GM19395 (cell line): ENCODE measurements at regions not wholly inside any gene's neighbourhood (a gene's known extent, or its start where the extent isn't known, plus 50 kb on each side); places are given as distances from the start of the nearest gene placed in this dataset.

Experiments used
- ATAC-seq: cut with Tn5 transposase; IDR thresholded peaks from one replicate; pipeline ENCODE4 v1.9.1; 2021; ENCODE audit warnings: mild to moderate bottlenecking, moderate library complexity; ENCODE audit not compliant: unreplicated experiment

DNA sequence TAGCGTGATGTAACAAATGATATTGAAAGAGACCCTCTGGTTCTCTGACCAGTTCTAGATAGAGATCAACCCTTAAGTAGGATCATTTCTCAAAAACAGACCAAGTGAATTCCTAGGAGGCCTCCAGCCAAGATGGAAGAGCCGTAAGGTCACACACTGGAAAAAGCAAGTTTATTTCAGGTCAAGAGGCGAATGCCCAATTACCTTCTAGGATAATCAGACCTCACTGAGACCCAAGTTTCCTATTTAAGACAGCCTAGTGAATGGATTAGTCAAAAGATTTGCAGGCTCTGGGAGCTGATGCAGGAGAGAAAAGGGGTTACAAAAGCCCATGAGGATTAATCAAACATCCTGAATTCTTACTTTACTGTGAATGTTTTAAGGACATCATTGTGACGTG is 486.1 kb upstream of the NRP1 start:
- no peak for ATAC-seq

- ATAC-seq: no peak
Observed at GRCh38 chr10:33819206-33819605, 484.7 kb upstream of the NRP1 start.

GRCh38 chr10:33818343-33818742 is 483.9 kb upstream of the NRP1 start:
- ATAC-seq: no peak

DNA sequence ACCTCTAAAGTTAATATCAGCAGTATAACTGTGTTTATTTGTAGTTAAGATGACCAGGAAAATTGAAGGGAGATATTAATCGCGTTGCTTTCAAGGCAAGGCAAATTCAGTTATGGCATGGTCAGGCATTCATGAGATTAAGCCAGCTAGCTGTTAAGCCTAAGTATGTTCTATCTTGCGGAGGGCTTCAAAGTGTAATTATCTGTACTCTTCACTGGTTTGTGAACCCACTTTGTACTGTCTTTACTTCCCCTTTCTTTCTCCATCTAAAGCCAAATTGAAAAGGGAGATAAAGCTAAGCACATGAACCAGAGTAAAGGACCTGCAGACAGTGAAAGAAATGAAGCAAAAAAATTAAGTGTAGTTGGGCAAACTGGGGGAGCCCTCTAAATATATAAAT is 483.1 kb upstream of the NRP1 start:
- no peak for ATAC-seq

DNA sequence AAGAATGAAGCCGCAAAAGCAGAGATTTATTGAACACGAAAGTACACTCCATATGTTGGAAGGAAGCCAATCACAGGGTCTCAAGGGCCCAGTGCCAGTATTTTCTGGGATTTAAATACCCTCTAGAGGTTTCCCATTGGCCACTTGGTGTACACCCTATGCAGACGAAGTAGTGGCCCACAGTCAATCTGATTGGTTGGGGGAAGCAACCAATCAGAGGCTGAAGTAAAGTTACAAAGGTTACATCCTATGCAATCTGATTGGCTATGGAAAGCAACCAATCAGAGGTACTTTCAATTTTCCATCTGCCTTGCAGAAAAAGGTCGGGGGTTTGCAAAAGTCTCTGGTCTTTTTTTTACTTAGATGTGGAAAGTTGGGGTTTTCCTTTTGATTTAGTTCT is 481.3 kb upstream of the NRP1 start:
- ATAC-seq: no peak

GRCh38 chr10:33813871-33814270 is 479.4 kb upstream of the NRP1 start:
- ATAC-seq: no peak

DNA sequence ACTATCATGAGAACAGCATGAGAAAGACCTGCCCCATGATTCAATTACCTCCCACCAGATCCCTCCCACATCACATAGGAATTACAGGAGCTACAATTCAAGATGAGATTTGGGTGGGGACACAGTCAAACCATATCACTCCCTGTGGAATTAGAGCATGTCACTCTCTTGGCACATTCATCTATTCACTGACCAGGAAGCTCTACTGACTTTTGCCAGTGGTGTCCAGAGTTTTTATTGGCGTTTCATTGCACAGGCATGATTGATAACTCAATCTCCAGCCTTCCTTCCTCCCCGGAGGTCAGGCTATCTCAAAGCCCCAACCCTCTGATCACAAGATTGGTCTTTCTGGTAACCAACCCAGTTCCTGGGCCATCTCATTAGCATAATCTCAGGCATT is 478.9 kb upstream of the NRP1 start:
- no peak for ATAC-seq

DNA sequence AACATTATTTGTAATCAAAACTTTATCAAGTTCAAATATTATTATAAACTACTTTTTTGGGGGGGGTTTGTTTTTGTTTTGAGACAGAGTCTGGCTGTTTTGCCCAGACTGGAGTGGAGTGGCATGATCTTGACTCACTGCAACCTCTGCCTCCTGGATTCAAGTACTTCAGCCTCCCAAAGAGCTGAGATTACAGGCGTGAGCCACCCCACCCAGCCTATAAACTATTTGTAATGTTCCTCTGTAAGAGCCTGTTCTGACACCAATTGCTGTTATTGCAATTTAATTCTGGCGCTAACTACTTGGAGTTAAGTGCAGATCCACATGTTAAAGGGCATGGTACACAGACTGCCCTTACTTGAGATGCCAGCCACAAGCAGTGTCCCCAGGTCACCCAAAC is 478.1 kb upstream of the NRP1 start:
- no peak for ATAC-seq

DNA sequence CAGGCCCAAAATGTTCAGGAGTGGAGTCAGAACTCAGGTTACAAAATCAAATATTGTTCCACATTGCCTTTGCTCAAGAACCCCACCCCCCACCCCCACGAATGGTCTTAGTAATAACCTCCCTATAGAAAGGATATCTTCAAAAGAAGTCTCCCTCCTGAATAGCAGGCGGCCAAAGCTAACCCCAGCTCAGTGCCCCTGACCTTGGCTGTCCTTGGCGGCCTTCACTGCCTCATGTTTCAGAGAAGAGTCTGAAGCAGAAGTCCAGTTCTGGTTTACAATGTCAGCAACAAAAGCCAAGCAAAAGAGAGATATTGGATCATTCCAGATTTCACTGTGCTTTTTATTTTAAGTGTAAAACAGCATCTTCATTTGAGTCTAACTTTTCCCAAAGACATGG is 476.5 kb upstream of the NRP1 start:
- ATAC-seq: no peak

- no peak for ATAC-seq
Observed at GRCh38 chr10:33809732-33810131, 475.3 kb upstream of the NRP1 start.

- ATAC-seq: no peak
Observed at GRCh38 chr10:33808475-33808874, 474.0 kb upstream of the NRP1 start.

GRCh38 chr10:33807531-33808359 is 473.3 kb upstream of the NRP1 start:
- no peak for ATAC-seq

DNA sequence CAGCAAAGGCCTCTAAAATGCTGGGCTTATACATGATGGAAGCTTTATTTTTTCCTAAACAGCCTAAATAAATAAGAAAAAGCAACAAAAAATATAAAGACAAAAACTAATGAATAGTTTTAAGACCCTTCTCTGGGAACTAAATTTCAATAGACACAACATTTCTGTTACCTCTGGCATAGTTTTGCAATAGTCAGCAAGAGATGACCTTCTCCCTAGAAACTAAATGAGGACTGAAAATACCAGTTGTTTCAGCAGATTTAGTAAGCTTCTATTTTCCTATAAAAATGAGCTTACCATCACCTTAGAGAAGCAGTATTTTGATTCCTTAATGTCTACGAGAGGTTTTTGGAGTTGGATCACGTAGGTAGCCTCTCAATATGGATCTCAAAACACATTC is 471.4 kb upstream of the NRP1 start:
- no peak for ATAC-seq

DNA sequence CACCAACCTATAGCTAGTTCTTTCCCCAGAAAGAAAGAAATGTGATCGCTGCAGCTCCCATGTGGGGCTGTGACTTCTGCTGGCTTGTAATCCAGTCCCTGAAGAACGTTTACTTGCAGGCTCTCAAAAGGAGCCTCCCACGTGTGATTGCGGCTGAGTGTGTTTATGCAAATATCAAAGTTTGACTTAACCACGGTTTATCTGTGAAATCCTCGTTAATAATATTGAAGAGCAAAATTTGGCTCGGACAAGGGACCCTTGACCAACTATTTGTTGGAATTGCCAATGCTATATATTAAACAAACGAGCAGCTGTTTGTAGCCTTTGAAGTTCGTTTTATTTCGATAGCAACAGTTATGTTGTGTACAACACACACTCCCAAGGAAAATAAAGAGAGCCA is 470.1 kb upstream of the NRP1 start:
- ATAC-seq: no peak

- no peak for ATAC-seq
Observed at GRCh38 chr10:33803248-33803647, 468.8 kb upstream of the NRP1 start.

DNA sequence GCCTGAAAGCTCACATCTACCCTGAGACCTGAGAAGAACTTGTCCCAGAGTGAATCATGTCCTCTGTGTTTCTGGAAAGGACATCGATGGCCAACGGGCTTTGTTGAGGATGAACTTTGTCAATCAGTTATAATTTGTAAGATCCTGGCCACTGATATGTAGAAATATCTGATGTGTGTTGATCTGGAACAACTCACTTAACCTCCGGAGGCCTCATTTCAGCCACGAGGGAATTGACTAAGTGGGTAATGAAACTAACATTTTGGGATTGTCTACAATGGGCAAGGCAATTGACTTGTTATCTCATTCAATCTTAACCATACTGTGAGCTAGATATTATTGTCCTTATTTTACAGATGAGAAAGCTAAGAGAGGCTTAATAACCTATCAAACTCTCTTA is 468.1 kb upstream of the NRP1 start:
- ATAC-seq: no peak

DNA sequence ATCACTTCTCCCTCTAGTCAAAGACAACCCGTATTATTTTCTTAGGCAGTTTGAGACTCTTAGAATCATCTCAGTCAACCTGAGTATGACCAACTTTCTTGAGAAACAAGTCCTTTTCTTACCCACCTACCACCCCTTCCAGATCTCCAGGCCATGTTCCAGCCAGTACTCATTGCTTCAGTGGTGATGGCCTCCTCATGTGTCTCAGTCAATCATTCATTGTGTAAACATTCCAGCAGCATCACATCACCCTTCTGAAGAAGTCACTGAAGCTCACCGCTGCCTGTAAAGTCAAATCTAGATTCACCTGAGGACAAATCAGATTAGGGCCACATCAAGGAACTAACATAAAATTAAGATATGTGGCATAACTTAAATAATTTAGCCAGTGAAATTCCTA is 467.2 kb upstream of the NRP1 start:
- ATAC-seq: no peak

GRCh38 chr10:33800986-33801385 is 466.5 kb upstream of the NRP1 start:
- ATAC-seq: no peak

- ATAC-seq: no peak
Observed at GRCh38 chr10:33800545-33800944, 466.1 kb upstream of the NRP1 start.

- no peak for ATAC-seq
Observed at GRCh38 chr10:33799944-33800323, 465.5 kb upstream of the NRP1 start.

DNA sequence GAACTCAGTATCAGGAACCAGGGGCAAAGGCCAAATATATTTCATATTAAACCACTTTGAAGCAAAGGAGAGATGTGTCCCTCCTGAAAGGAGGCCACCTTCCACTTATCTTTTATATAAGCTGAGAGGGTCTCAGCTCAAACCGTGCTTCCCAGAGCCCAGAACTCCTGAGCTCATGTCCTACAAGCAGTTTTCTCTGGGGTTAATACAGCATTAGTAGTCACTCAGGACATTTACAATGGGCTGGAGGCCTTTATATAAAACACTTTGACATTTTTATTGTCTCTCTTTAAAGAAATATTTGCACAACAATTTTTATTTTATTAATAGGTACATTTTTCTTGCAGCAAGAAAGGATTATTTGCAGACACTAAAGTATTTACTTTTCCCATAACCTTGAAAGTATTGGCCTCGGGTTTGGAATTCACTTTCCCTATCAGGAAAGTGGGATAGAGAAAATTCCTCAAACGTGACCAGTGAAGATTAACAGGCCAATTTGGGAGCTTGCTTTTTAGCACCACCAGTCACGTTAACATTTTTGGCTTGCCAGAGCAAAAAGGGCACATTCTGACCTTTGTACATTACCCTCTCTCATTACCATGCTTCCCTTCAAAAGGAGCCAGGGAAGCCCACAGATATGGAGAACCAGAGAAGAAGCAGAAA is 464.9 kb upstream of the NRP1 start:
- no peak for ATAC-seq

- no peak for ATAC-seq
Observed at GRCh38 chr10:33798754-33799153, 464.3 kb upstream of the NRP1 start.

- ATAC-seq: no peak
Observed at GRCh38 chr10:33796680-33797079, 462.2 kb upstream of the NRP1 start.
